Natural killer cell treated with Interleukin-12 subunit alpha and Interleukin-12 subunit beta and Interleukin-15 and Interleukin-18, amount 100 ng/mL, for 72 hours (primary cell): ENCODE measurements at regions not wholly inside any gene's neighbourhood (a gene's known extent, or its start where the extent isn't known, plus 50 kb on each side); places are given as distances from the start of the nearest gene placed in this dataset.
"Not testable (repeated sequence)": the region's sequence is repeated elsewhere in the genome, so short reads cannot be mapped to it uniquely, and the experiment has no call there.

Experiments
- ATAC-seq, 2 donors: fragments of 150-1000 bp; cut with Tn5 transposase in 1 of 2; sonication (Bioruptor Pico), chemical (Tn5 transposase) in 1 of 2; 2 replicates each; pipeline ENCODE4 v1.10.0; 2021
- DNase-seq: peaks from one replicate; pipeline ENCODE4 v3.0.0; 2022; ENCODE audit warnings: low spot score
- H3K27ac Mint-ChIP-seq, 2 donors: 1 replicate in 1 of 2; 2 replicates in 1 of 2; pipeline ENCODE4 v1.8.0; 2022; ENCODE audit warnings: mixed read lengths in 2 of 2, mild to moderate bottlenecking in 1 of 2, moderate library complexity in 1 of 2
- H3K27me3 Mint-ChIP-seq, 2 donors: 1 replicate in 1 of 2; 2 replicates in 1 of 2; pipeline ENCODE4 v1.8.0; 2022; ENCODE audit warnings: mixed read lengths in 2 of 2
- H3K36me3 Mint-ChIP-seq: one replicate; pipeline ENCODE4 v1.8.0; 2022; ENCODE audit warnings: mixed read lengths
- H3K4me1 Mint-ChIP-seq, 2 donors: 1 replicate in 1 of 2; 2 replicates in 1 of 2; pipeline ENCODE4 v1.8.0; 2022; ENCODE audit warnings: low read depth in 2 of 2, mixed read lengths in 2 of 2, mild to moderate bottlenecking in 1 of 2
- H3K4me3 Mint-ChIP-seq: one replicate; pipeline ENCODE4 v1.8.0; 2022; ENCODE audit warnings: mixed read lengths
- H3K9me3 Mint-ChIP-seq: 2 replicates; pipeline ENCODE4 v1.8.0; 2022; ENCODE audit warnings: mixed read lengths

GRCh38 chr14:101665478-101666078 lies 95.9 kb upstream of the PPP2R5C start:
- ATAC-seq (no peak), DNase-seq (no peak)
- no peaks in the 10 kb centered on the region for H3K4me1 Mint-ChIP-seq
- H3K27ac Mint-ChIP-seq: no peak overlapping the region
- peaks cover 26% of the 10 kb centered on the region for H3K36me3 Mint-ChIP-seq
- peaks cover 47 to 70% of the 10 kb centered on the region in 2 donors for H3K27me3 Mint-ChIP-seq
- no peak overlapping the region for H3K4me3 Mint-ChIP-seq
- H3K9me3 Mint-ChIP-seq: peaks cover 10% of the 10 kb centered on the region

- H3K4me1 Mint-ChIP-seq: no peaks in the 10 kb centered on the region
- peaks cover 45 to 74% of the 10 kb centered on the region in 2 donors for H3K27me3 Mint-ChIP-seq
- H3K36me3 Mint-ChIP-seq: peaks cover 31% of the 10 kb centered on the region
- H3K4me3 Mint-ChIP-seq: no peak overlapping the region
- DNase-seq: no peak
- no peak for ATAC-seq
- H3K9me3 Mint-ChIP-seq: peaks cover 11% of the 10 kb centered on the region
- H3K27ac Mint-ChIP-seq: no peak overlapping the region
These were observed 95.2 kb upstream of the PPP2R5C start for GRCh38 chr14:101666264-101666663.

GRCh38 chr14:101669629-101670028 lies 91.9 kb upstream of the PPP2R5C start:
- peaks cover 39% of the 10 kb centered on the region for H3K36me3 Mint-ChIP-seq
- no peak for ATAC-seq
- DNase-seq: no peak
- H3K27ac Mint-ChIP-seq: no peak overlapping the region
- H3K27me3 Mint-ChIP-seq: peaks cover 42 to 78% of the 10 kb centered on the region in 2 donors
- H3K9me3 Mint-ChIP-seq: peaks cover 11% of the 10 kb centered on the region
- H3K4me1 Mint-ChIP-seq: no peaks in the 10 kb centered on the region
- H3K4me3 Mint-ChIP-seq: no peak overlapping the region

- peaks cover 11% of the 10 kb centered on the region for H3K9me3 Mint-ChIP-seq
- H3K4me3 Mint-ChIP-seq: no peak overlapping the region
- H3K27ac Mint-ChIP-seq: no peak overlapping the region
- DNase-seq: no peak
- peaks cover 29% of the 10 kb centered on the region for H3K36me3 Mint-ChIP-seq
- H3K27me3 Mint-ChIP-seq: peaks cover 22 to 51% of the 10 kb centered on the region in 2 donors
- no peaks in the 10 kb centered on the region for H3K4me1 Mint-ChIP-seq
- no peak for ATAC-seq
These were observed 87.6 kb upstream of the PPP2R5C start for GRCh38 chr14:101673873-101674272.

- DNase-seq, ATAC-seq, H3K4me1 Mint-ChIP-seq, H3K9me3 Mint-ChIP-seq, H3K27ac Mint-ChIP-seq, H3K4me3 Mint-ChIP-seq: not testable (repeated sequence)
- Mint-ChIP-seq H3K36me3 (peaks cover 11% of the 10 kb centered on the region), H3K27me3 (peaks cover 11 to 36% of the 10 kb centered on the region in 2 donors)
These were observed 85.7 kb upstream of the PPP2R5C start for GRCh38 chr14:101675835-101676234.

- not testable (repeated sequence) for H3K36me3 Mint-ChIP-seq, H3K9me3 Mint-ChIP-seq, DNase-seq, H3K27ac Mint-ChIP-seq, ATAC-seq, H3K4me1 Mint-ChIP-seq, H3K4me3 Mint-ChIP-seq
- peaks cover 8 to 17% of the 10 kb centered on the region in 2 donors for H3K27me3 Mint-ChIP-seq
These were observed 83.6 kb upstream of the PPP2R5C start for GRCh38 chr14:101677912-101678327.

- no peaks in the 10 kb centered on the region for H3K9me3 Mint-ChIP-seq
- H3K27me3 Mint-ChIP-seq: peaks cover 7 to 14% of the 10 kb centered on the region in 2 donors
- H3K4me1 Mint-ChIP-seq: no peaks in the 10 kb centered on the region
- no peak for DNase-seq
- H3K36me3 Mint-ChIP-seq: no peaks in the 10 kb centered on the region
- no peak overlapping the region for H3K4me3 Mint-ChIP-seq
- ATAC-seq: no peak
- no peak overlapping the region for H3K27ac Mint-ChIP-seq
These were observed 79.7 kb upstream of the PPP2R5C start for GRCh38 chr14:101681795-101682194.

- no peak overlapping the region for H3K4me3 Mint-ChIP-seq
- no peak overlapping the region for H3K27ac Mint-ChIP-seq
- H3K4me1 Mint-ChIP-seq: no peaks in the 10 kb centered on the region
- no peak for DNase-seq
- no peak for ATAC-seq
- H3K36me3 Mint-ChIP-seq: no peaks in the 10 kb centered on the region
- H3K27me3 Mint-ChIP-seq: peaks cover 7 to 14% of the 10 kb centered on the region in 2 donors
- H3K9me3 Mint-ChIP-seq: no peaks in the 10 kb centered on the region
These were observed 78.1 kb upstream of the PPP2R5C start for GRCh38 chr14:101683365-101683764.

GRCh38 chr14:101687756-101688546 lies 73.6 kb upstream of the PPP2R5C start:
- H3K36me3 Mint-ChIP-seq: no peaks in the 10 kb centered on the region
- ATAC-seq (no peak), DNase-seq (no peak)
- H3K27me3 Mint-ChIP-seq: peaks cover 5 to 13% of the 10 kb centered on the region in 2 donors
- H3K4me1 Mint-ChIP-seq: no peaks in the 10 kb centered on the region
- no peak overlapping the region for H3K4me3 Mint-ChIP-seq
- no peaks in the 10 kb centered on the region for H3K9me3 Mint-ChIP-seq
- no peak overlapping the region for H3K27ac Mint-ChIP-seq

GRCh38 chr14:101689039-101689501 lies 72.4 kb upstream of the PPP2R5C start:
- peaks cover 0 to 11% of the 10 kb centered on the region in 2 donors for H3K27me3 Mint-ChIP-seq
- H3K4me3 Mint-ChIP-seq: no peak overlapping the region
- ATAC-seq (peak in 1 of 2 donors; percentile 9), DNase-seq (no peak)
- H3K27ac Mint-ChIP-seq: no peak overlapping the region
- no peaks in the 10 kb centered on the region for H3K9me3 Mint-ChIP-seq
- no peaks in the 10 kb centered on the region for H3K36me3 Mint-ChIP-seq
- no peaks in the 10 kb centered on the region for H3K4me1 Mint-ChIP-seq

GRCh38 chr14:101689966-101690365 lies 71.5 kb upstream of the PPP2R5C start:
- DNase-seq, ATAC-seq, H3K27ac Mint-ChIP-seq, H3K27me3 Mint-ChIP-seq, H3K36me3 Mint-ChIP-seq, H3K4me1 Mint-ChIP-seq, H3K9me3 Mint-ChIP-seq, H3K4me3 Mint-ChIP-seq: not testable (repeated sequence)

GRCh38 chr14:101695659-101696058 lies 65.8 kb upstream of the PPP2R5C start:
- Mint-ChIP-seq H3K36me3 (peaks cover 25% of the 10 kb centered on the region), H3K27ac (no peak overlapping the region), H3K4me3 (no peak overlapping the region)

GRCh38 chr14:101704140-101704539 lies 57.4 kb upstream of the PPP2R5C start:
- Mint-ChIP-seq H3K4me1 (peaks cover 22 to 27% of the 10 kb centered on the region in 2 donors), H3K27me3 (peaks cover 13 to 15% of the 10 kb centered on the region in 2 donors), H3K4me3 (no peak overlapping the region), H3K9me3 (no peaks in the 10 kb centered on the region), H3K27ac (peak overlapping the region in 1 of 2 donors; percentile 14), H3K36me3 (no peaks in the 10 kb centered on the region)
- no peak for ATAC-seq
- DNase-seq: no peak

More at GRCh38 chr14:101695659-101696058, 65.8 kb upstream of the PPP2R5C start:
- DNase-seq (no peak), ATAC-seq (no peak)
- no peaks in the 10 kb centered on the region for H3K9me3 Mint-ChIP-seq
- no peaks in the 10 kb centered on the region for H3K4me1 Mint-ChIP-seq
- H3K27me3 Mint-ChIP-seq: peaks cover 29 to 41% of the 10 kb centered on the region in 2 donors
